Frontal cortex (tissue), 3 donors: ENCODE measurements at regions not wholly inside any gene's neighbourhood (a gene's known extent, or its start where the extent isn't known, plus 50 kb on each side); places are given as distances from the start of the nearest gene placed in this dataset.
A peak's percentile ranks its signal among the peaks of the same experiment; 100 is the strongest.

Source experiments
- DNase-seq, 2 donors: peaks; one replicate each; pipeline ENCODE4 v3.0.0; 2012; ENCODE audit warnings: low spot score in 2 of 2
- FAIRE-seq: peaks from 2 replicates; lab custom pipeline; 2012; peaks lifted over from hg19 to GRCh38; lab: Jason Lieb, UNC
- donor health status: control.
- donor health status: control.
- donor health status: control.

GRCh38 chr4:114476310-114476709 lies 122.3 kb upstream of the UGT8 start:
- FAIRE-seq (no peak), DNase-seq (no peak)

- DNase-seq: no peak
- FAIRE-seq: no peak
Measured at GRCh38 chr4:114479595-114479994, 119.0 kb upstream of the UGT8 start.

- no peak for FAIRE-seq
- DNase-seq: no peak
Measured at GRCh38 chr4:114481856-114482255, 116.8 kb upstream of the UGT8 start.

GRCh38 chr4:114487101-114487500 lies 111.5 kb upstream of the UGT8 start:
- no peak for DNase-seq
- FAIRE-seq: no peak

- FAIRE-seq: no peak
- no peak for DNase-seq
Measured at GRCh38 chr4:114488301-114488982, 110.2 kb upstream of the UGT8 start.

- DNase-seq (no peak), FAIRE-seq (peak; percentile 45)
Measured at GRCh38 chr4:114494246-114494803, 104.3 kb upstream of the UGT8 start.

GRCh38 chr4:114495471-114495928 lies 103.1 kb upstream of the UGT8 start:
- no peak for FAIRE-seq
- no peak for DNase-seq

GRCh38 chr4:114497116-114497515 lies 101.5 kb upstream of the UGT8 start:
- FAIRE-seq (no peak), DNase-seq (no peak)

- FAIRE-seq (peak; percentile 96), DNase-seq (no peak)
Measured at GRCh38 chr4:114509340-114509739, 89.3 kb upstream of the UGT8 start.

- peak; percentile 8 for FAIRE-seq
- DNase-seq: no peak
Measured at GRCh38 chr4:114512595-114513295, 85.9 kb upstream of the UGT8 start.

- FAIRE-seq (no peak), DNase-seq (peak; percentile 7 to 35)
Measured at GRCh38 chr4:114519368-114519767, 79.2 kb upstream of the UGT8 start.

GRCh38 chr4:114527170-114527569 lies 71.4 kb upstream of the UGT8 start:
- FAIRE-seq (no peak), DNase-seq (no peak)

GRCh38 chr4:114527637-114528036 lies 71.0 kb upstream of the UGT8 start:
- FAIRE-seq (no peak), DNase-seq (no peak)

GRCh38 chr4:114535725-114536124 lies 62.9 kb upstream of the UGT8 start:
- DNase-seq (no peak), FAIRE-seq (no peak)

- no peak for DNase-seq
- FAIRE-seq: no peak
Measured at GRCh38 chr4:114537352-114537751, 61.3 kb upstream of the UGT8 start.

- no peak for FAIRE-seq
- no peak for DNase-seq
Measured at GRCh38 chr4:114538012-114538617, 60.5 kb upstream of the UGT8 start.

- DNase-seq (no peak), FAIRE-seq (no peak)
Measured at GRCh38 chr4:114539985-114540384, 58.6 kb upstream of the UGT8 start.

- FAIRE-seq (no peak), DNase-seq (no peak)
Measured at GRCh38 chr4:114547340-114548134, 51.1 kb upstream of the UGT8 start.
